Activated T-helper 1 cell treated with anti-CD3 and anti-CD28 coated beads, Interleukin-12 subunit alpha, Interleukin-12 subunit beta, Interleukin-2, Interleukin-4 antibody, amounts not matched to agents 30 ng/mL and 10 ng/mL and 1 ng/mL, durations not matched to agents 14 hours and 24 hours and 36 hours (primary cell): ENCODE measurements at regions not wholly inside any gene's neighbourhood (a gene's known extent, or its start where the extent isn't known, plus 50 kb on each side); places are given as distances from the start of the nearest gene placed in this dataset.
A peak's percentile ranks its signal among the peaks of the same experiment; 100 is the strongest.
"Not testable (repeated sequence)": the region's sequence is repeated elsewhere in the genome, so short reads cannot be mapped to it uniquely, and the experiment has no call there.

ENCODE experiments used
- DNase-seq: peaks from one replicate; pipeline ENCODE4 v3.0.0; 2021; ENCODE audit warnings: low spot score
- H3K27ac Mint-ChIP-seq: one replicate; pipeline ENCODE4 v1.8.0; 2021; ENCODE audit warnings: mild to moderate bottlenecking, mixed read lengths
- H3K27me3 Mint-ChIP-seq: one replicate; pipeline ENCODE4 v1.8.0; 2022; ENCODE audit warnings: mild to moderate bottlenecking, moderate library complexity, mixed read lengths; ENCODE audit not compliant: insufficient read depth
- H3K36me3 Mint-ChIP-seq: one replicate; pipeline ENCODE4 v1.8.0; 2021; ENCODE audit warnings: low read depth, mixed read lengths
- H3K4me1 Mint-ChIP-seq: one replicate; pipeline ENCODE4 v1.8.0; 2021; ENCODE audit warnings: low read depth, mixed read lengths
- H3K4me3 Mint-ChIP-seq: one replicate; pipeline ENCODE4 v1.8.0; 2021; ENCODE audit warnings: mild to moderate bottlenecking, moderate library complexity, mixed read lengths
- H3K9me3 Mint-ChIP-seq: one replicate; pipeline ENCODE4 v1.8.0; 2021; ENCODE audit warnings: mixed read lengths
- intact Hi-C: fragments of 100-400 bp; cut with micrococcal nuclease; formaldehyde crosslinking; loops from one replicate; pipeline ENCODE4 v1.15.1; 2024

DNA sequence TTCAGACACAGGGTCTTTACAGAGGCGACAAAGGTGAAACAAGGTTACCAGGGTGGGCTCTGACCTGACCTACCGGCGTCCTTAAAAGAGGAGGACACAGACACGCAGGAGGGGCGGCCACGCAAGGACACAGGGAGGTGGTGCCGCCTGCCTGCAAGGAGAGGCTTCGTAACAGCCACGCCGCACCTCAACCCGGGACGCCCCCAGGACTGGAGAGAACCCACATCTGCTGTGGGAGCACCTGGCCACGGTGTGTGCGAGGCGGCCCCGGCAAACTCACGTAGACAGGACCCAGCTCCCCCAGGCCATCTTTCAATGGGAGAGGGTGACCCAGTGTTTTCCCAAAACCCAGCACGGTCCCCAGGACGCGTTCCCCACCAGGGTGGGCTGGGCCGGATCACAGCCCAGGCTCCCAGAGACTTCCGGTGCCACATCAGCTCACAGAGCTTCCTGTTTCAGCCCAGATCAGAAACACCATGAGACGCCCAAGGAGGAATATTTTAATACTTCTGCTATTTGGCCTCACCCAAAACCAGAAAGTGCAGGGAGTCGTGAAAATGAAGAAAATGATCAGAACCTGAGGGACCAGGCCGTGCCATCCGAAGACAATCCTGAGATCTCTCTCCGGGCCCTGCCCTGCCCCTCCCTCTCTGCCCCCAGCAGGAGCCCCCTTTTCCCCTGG, 5417.4 kb upstream of the TPTE start:
- DNase-seq, result not testable (repeated sequence)

DNA sequence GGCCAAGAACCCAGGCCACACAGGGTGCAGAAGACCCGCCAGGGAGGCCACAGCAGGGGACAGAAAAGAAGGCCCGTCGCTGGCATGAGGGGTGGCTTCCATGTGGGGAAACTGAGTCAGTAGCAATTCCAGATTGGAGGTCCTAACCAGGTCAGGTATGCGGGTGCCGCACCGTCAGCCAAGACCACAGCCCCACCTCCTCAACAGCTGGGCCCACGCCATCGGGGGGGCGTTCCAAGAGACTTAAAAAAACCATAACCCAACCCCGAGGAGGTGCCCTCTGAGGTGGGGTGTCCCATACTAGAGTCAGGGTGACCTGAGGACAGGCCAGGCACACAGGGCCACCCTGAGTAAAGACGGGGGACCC, 5416.8 kb upstream of the TPTE start:
- intact Hi-C loops, H3K36me3 Mint-ChIP-seq, H3K4me3 Mint-ChIP-seq, DNase-seq, H3K4me1 Mint-ChIP-seq, H3K9me3 Mint-ChIP-seq, H3K27me3 Mint-ChIP-seq, H3K27ac Mint-ChIP-seq: not testable (repeated sequence)

More for the DNA sequence above, 5417.4 kb upstream of the TPTE start:
- H3K36me3 Mint-ChIP-seq, H3K4me1 Mint-ChIP-seq, H3K9me3 Mint-ChIP-seq, intact Hi-C loops, H3K27me3 Mint-ChIP-seq: not testable (repeated sequence)
- Mint-ChIP-seq H3K27ac (peak overlapping the region; percentile 94), H3K4me3 (peak overlapping the region; percentile 80)

DNA sequence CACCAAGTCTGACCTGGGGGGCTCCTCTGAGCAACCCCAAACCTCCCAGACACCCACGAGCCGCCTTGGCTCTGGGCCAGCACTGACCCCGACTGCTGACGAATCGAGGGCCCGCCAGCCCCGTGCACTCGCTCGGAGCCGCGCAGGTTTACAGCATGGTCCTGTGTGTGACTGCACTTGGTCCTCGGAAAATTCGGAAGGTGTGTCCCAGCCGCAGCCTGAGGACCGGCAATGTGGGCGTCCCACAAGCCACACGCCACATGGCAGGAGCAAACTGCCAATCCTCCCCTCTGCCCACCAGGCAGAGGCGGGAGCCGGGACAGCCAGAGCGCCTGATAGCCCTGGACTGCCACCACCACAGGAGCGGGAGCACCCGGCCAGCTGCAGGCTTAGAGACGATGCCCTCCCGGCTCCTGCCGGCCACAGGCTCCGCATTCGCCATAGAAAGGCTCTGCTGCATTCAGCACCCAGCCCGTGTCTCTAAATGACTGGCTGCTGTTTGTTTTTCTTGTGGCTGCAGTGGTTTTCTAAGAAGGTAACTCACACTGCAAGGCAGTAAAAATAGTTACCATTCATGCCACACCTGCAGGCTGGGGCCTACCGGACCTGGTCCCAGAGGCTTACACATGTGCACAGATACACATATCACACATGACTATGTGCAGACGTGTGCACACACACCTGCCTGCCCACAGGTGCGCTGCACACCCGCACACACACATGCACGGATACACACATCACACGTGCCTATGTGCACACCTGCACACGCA, 5415.3 kb upstream of the TPTE start:
- intact Hi-C loops, H3K4me3 Mint-ChIP-seq, H3K27ac Mint-ChIP-seq, H3K4me1 Mint-ChIP-seq, H3K36me3 Mint-ChIP-seq, H3K9me3 Mint-ChIP-seq, H3K27me3 Mint-ChIP-seq: not testable (repeated sequence)
- DNase-seq, result peak; percentile 53

DNA sequence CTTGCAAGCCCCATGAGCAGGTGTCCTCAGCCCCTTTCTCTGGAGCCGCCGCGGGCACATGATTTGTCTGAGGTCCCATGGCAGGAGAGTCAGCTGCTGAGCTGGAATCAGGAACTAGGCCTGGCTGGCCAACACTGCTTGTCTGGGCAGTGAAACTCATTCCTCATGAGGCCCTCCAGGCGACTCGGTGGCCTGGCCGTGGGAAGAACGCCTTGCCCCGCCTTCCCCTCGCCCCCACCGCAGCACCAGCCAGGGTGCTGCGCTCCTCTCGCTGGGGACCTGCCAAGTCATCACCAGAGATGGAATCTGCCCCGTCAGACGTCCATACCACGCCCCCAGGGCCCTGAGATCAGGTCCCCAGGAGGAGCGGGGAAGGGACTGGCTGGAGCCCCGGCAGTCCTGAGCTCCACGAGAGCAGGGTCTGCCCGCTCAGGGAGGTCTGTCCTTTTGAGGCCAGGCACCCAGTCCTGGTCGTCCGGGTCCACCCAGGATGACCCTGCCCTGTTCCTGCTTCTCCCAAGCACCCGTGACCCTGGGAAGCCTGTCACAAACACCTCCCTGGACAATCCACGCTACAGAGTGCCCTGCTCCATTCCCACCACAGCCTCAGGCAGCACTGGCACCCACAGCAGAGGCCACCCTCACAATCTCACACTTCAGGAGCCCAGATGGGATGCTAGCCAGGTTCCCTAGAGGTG, 5414.5 kb upstream of the TPTE start:
- peak overlapping the region; percentile 80 for H3K27ac Mint-ChIP-seq
- DNase-seq, H3K4me3 Mint-ChIP-seq, H3K27me3 Mint-ChIP-seq, intact Hi-C loops, H3K4me1 Mint-ChIP-seq, H3K36me3 Mint-ChIP-seq, H3K9me3 Mint-ChIP-seq: not testable (repeated sequence)

DNA sequence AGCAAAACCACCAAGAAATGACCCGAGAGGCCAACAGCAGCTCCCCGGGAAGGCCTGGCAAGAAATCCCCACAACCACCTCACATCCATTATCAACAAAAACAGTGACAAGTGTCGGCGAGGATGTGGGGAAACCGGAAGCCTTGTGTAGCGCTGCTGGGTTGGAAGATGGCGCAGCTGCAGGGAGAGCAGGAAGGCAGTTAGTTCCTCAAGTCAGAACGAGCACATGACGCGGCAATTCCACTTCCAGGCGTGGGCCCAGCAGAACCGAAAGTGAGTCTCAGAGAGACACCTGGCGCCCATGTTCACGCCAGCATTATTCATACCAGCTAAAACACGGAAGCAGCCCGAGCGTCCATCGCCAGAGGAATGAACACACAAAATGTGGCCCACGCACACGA, 5413.7 kb upstream of the TPTE start:
- intact Hi-C loops, DNase-seq, H3K4me1 Mint-ChIP-seq, H3K27ac Mint-ChIP-seq, H3K36me3 Mint-ChIP-seq, H3K27me3 Mint-ChIP-seq, H3K4me3 Mint-ChIP-seq, H3K9me3 Mint-ChIP-seq: not testable (repeated sequence)

DNA sequence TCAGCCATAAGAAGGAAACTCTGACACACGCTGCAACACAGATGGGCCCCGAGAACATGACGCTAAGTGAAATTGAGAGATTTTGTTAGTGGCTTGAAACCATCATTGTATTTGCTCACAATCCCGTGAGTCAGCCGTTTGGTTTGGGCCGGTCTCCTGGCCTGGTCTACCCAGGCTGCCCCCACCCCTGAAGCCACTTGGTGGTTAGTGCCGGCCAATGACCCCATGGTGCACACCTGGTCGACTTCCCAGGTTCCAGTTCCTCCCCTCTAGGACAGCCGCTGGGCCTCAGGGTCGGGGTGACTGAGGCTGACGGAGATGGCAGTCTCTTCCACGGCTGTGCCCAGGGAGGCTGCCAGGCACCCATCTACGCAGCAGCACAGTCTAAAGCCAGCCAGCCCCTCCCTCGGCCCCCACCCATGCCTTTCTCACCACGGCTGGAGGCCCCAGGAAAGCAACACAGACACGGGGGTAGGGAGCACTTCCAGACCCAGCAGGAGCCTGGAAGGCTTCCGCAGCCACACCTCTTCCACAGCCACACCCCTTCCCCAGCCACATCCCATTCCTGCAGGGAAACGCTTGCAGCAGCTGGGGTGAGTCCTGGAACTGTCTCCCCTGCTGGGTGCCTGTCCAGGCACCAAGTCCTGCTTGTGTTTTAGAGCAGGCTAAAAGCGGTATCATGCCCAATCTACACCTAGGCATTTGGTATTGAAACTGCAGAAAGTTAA, 5413.2 kb upstream of the TPTE start:
- H3K4me1 Mint-ChIP-seq, DNase-seq, H3K27me3 Mint-ChIP-seq, intact Hi-C loops, H3K9me3 Mint-ChIP-seq, H3K4me3 Mint-ChIP-seq, H3K27ac Mint-ChIP-seq, H3K36me3 Mint-ChIP-seq: not testable (repeated sequence)

DNA sequence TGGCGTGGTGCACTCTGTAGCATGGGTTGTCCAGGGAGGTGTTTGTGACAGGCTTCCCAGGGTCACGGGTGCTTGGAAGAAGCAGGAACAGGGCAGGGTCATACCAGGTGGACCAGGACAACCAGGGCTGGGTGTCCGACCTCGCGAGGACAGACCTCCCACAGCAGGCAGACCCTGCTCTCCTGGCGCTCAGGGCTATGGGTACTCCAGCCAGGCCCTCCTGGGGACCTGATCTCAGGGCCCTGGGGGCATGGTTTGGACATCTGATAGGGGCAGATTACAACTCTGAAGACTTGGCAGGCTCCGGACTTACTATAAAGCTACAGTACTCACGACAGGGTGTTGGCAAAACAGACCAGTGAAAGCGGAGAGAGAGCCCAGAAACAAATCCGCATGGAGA, 5410.2 kb upstream of the TPTE start:
- H3K27ac Mint-ChIP-seq, DNase-seq, H3K4me1 Mint-ChIP-seq, H3K27me3 Mint-ChIP-seq, H3K4me3 Mint-ChIP-seq, H3K36me3 Mint-ChIP-seq, intact Hi-C loops, H3K9me3 Mint-ChIP-seq: not testable (repeated sequence)

DNA sequence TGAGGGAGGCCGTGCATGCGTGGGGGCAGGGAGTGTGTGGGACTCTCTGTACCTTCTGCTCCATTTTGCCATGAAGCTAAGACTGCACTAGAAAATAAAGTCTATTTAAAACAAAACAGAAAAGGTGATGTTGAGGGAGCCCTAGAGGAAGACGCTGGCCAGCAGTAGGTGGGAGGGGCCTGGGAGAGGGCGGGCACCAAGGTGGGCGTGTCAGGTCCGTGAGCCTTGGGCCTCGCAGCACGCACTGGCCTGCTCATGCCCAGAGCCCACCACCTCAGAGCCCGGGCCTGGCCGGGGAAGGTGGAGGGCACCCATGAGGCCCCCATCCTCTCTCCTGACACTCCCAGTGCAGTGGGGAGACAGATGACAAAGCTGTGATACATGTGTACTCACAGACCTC, 5408.3 kb upstream of the TPTE start:
- DNase-seq, H3K4me1 Mint-ChIP-seq, H3K36me3 Mint-ChIP-seq, H3K9me3 Mint-ChIP-seq, H3K4me3 Mint-ChIP-seq, intact Hi-C loops, H3K27ac Mint-ChIP-seq, H3K27me3 Mint-ChIP-seq: not testable (repeated sequence)

DNA sequence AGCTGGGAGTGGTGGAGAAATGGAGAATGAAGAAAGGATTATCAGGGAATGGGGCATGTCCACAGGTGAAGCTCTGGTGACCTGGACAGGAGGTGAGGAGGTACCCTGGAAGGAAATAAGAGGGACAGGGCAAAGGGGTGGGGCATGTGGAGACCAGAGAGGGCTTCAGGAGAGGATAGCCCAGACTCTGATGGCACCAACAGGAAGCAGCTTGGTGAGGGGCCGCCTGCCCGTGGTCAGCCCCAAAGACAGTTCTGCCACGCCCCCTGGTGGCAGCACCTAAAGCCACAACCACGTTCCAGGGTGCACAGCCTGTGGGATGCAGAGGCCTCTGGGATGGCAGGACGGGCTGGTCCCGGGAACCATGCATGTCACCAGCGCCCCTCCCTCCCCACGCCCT, 5406.9 kb upstream of the TPTE start:
- H3K27ac Mint-ChIP-seq, H3K9me3 Mint-ChIP-seq, DNase-seq, H3K36me3 Mint-ChIP-seq, intact Hi-C loops, H3K27me3 Mint-ChIP-seq, H3K4me3 Mint-ChIP-seq, H3K4me1 Mint-ChIP-seq: not testable (repeated sequence)

DNA sequence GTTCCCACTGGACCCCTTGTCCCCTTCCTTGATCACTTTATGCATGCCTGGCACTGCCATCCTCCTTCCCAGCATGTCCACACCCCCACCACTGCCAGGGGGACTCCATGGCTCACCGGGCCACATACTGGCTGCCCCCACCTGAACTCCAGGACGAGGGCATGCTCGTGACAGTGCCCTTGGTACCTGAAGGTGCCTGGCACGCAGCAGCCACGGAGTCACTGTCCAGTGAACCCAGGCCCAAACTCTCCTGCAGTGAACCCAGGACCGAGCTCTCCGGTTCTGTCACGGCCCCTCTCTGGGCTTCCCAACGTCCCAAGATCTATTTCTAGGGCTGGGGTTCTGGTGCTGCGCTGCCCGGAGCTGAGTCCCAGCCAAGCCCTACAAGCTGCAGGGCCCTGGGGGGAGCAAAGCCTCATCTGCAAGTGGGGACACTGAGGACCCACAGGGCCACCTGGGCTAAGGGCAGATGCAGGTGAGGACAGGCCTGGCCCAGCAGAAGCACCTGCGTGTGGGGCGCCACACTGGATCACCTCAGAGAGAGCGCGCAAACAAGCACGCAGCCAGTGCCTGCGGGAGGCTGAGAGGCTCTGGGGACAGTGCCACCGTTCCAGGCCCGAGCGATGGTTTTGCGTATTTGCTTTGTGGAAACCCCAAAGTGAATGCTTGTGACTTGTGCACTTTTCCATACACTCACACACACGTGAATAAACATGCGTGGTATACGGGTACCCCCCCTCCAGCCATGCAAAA, 5406.3 kb upstream of the TPTE start:
- DNase-seq, intact Hi-C loops, H3K4me1 Mint-ChIP-seq, H3K4me3 Mint-ChIP-seq, H3K27me3 Mint-ChIP-seq, H3K27ac Mint-ChIP-seq, H3K36me3 Mint-ChIP-seq, H3K9me3 Mint-ChIP-seq: not testable (repeated sequence)

DNA sequence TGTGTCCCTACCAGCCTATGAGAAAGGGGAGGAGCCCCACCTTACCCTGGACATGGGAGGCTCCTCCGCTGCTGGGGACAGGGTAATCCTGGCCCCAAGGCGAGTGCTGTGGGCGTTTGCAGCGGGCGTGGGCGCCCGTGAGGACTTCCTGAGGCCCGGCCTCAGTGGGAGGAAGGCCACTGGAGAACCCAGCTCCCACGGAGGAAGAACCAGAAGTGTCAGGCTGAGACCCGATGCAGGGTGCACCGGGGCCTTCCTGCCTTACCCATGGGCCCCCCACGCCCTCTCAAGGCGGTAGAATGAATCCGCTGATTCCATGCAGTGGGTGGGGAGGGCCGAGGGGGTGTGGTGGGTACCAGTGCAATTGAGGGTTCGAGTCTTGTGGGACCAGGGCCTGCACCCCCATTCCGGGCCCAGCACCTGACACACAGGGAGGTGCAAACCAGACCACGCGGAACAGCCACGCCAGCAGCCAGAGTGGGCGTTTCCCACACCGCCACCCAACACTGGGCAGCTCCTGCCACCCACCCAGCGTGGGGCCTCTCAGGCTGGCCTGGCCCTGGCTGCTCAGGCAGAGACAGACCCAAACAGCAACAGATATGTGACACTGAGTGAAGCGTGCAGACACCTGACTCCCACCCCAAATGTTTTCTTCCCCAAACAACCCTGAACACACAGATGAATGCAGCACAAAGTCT, 5405.6 kb upstream of the TPTE start:
- H3K4me3 Mint-ChIP-seq, H3K4me1 Mint-ChIP-seq, intact Hi-C loops, H3K27ac Mint-ChIP-seq, H3K27me3 Mint-ChIP-seq, DNase-seq, H3K9me3 Mint-ChIP-seq, H3K36me3 Mint-ChIP-seq: not testable (repeated sequence)
